BLaER1 treated with 17β-estradiol and CSF1 and Interleukin-3, amounts not matched to agents 10 nM and 100 nM (cell line): ENCODE measurements at regions not wholly inside any gene's neighbourhood (a gene's known extent, or its start where the extent isn't known, plus 50 kb on each side); places are given as distances from the start of the nearest gene placed in this dataset.

Experiments
- H3K27ac ChIP-seq, 11 experiments: shearing (Covaris generic); formaldehyde crosslinking; 2 replicates each; pipeline ENCODE4 v1.8.1; 2022
- H3K27me3 ChIP-seq, 11 experiments: shearing (Covaris generic); formaldehyde crosslinking; 2 replicates each; pipeline ENCODE4 v1.8.1; 2022
- H3K36me3 ChIP-seq, 11 experiments: shearing (Covaris generic); formaldehyde crosslinking; 2 replicates each; pipeline ENCODE4 v1.8.1; 2022
- H3K4me1 ChIP-seq, 10 experiments: shearing (Covaris generic); formaldehyde crosslinking; 2 replicates each; pipeline ENCODE4 v1.8.1; 2022
- H3K4me2 ChIP-seq, 11 experiments: shearing (Covaris generic); formaldehyde crosslinking; 2 replicates each; pipeline ENCODE4 v1.8.1; 2022
- H3K4me3 ChIP-seq, 10 experiments: shearing (Covaris generic); formaldehyde crosslinking; 2 replicates each; pipeline ENCODE4 v1.8.1; 2022
- H3K9ac ChIP-seq, 11 experiments: shearing (Covaris generic); formaldehyde crosslinking; 2 replicates each; pipeline ENCODE4 v1.8.1; 2022
- H3K9me3 ChIP-seq, 11 experiments: shearing (Covaris generic); formaldehyde crosslinking; replicated peaks in 1 of 11; 2 replicates each; pipeline ENCODE4 v1.8.1; 2022
- H4K20me1 ChIP-seq, 11 experiments: shearing (Covaris generic); formaldehyde crosslinking; 2 replicates each; pipeline ENCODE4 v1.8.1; 2022
- Cebpa-rat ChIP-seq, 11 experiments: shearing (Covaris generic); IDR thresholded peaks; 2 replicates each; pipeline ENCODE4 v1.8.1; 2022

DNA sequence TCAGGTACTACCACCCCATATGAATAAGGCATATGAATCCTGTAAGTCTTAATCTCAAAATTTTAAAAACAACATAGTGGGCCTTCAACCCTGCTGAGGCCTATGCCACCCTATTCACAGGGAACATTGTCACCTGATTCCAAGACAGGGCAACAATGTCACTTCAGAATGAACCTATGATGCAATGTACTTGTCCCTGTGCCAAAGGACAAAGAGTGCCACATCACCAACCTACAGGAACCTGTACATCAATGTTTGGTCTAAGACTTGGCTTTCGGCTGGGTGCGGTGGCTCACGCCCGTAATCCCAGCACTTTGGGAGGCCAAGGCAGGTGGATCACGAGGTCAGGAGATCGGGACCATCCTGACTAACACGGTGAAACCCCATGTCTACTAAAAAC is 318.5 kb upstream of the JARID2 start:
- no peak overlapping the region for H3K4me2 ChIP-seq
- no peak for TF ChIP-seq Cebpa-rat (IDR thresholded peaks at IDR 0.05)
- no peaks in the 10 kb centered on the region for H4K20me1 ChIP-seq
- no peaks in the 10 kb centered on the region for H3K27me3 ChIP-seq
- no peak overlapping the region for H3K9ac ChIP-seq
- no peaks in the 10 kb centered on the region for H3K36me3 ChIP-seq
- peaks cover 0 to 12% (median 0%) of the 10 kb centered on the region in 11 experiments; a peak in 3 of 22 replicates for H3K9me3 ChIP-seq
- H3K4me3 ChIP-seq: no peak overlapping the region
- peaks cover 16 to 47% (median 23%) of the 10 kb centered on the region in 10 experiments for H3K4me1 ChIP-seq
- no peak overlapping the region for H3K27ac ChIP-seq

DNA sequence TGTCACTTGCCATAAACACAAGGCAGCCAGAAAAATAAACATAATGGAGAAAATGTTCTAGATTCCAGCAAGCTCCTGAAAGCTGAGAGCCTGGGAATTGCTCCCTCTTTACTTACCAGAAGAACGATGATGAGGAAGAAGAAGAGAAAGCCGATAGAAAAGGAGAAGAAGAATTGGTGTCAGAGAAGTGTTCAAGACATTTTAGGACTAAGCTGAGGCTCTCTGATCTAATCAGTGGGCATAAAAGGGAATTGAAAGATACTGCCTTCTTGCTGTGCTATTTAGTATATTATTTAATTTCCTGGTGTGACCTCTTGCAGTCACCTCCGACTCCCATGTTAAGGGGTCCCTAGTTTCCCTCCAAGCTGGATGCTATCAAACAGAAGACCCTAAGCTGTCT is 316.6 kb upstream of the JARID2 start:
- no peak overlapping the region for H3K4me3 ChIP-seq
- TF ChIP-seq Cebpa-rat (IDR thresholded peaks at IDR 0.05): no peak
- peak overlapping the region in 2 of 11 experiments; percentile 0 to 4; a peak in 1 of 22 replicates for H3K27ac ChIP-seq

DNA sequence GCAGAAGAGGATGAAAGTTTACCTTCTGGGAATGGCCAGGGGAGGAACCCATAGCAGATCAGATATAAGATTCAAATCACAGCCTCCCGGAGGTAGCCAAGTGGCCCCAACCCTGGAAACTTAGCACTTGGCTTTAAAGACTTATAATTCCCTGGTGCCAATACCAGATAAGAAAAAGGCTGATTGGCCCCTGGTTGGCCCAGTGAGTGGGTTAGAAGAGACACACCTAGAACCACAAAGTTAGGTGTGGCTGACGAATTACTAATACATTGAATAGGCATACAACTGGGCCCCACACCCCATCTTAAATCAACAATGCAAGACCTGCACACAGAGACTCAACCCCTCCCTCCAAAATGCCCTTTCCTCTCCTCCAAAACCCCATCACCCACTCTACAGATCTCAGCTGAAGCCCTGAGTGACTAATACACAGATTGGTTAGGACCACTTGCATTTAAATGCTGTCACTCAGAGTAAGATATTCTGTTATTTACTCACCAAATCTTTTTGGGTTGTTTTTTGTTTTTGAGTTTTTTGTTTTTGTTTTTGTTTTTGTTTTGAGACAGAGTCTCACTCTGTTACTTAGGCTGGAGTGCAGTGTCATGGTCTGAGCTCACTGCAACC is 315.4 kb upstream of the JARID2 start:
- Histone ChIP-seq H3K4me1 (peaks cover 0 to 34% (median 0%) of the 10 kb centered on the region in 10 experiments; a peak in 7 of 20 replicates), H4K20me1 (no peaks in the 10 kb centered on the region), H3K4me2 (peak overlapping the region in 2 of 11 experiments; percentile 55 to 56; a peak in 2 of 22 replicates), H3K27me3 (no peaks in the 10 kb centered on the region), H3K27ac (no peak overlapping the region), H3K9me3 (peaks cover 0 to 12% (median 0%) of the 10 kb centered on the region in 11 experiments; a peak in 3 of 22 replicates), H3K36me3 (no peaks in the 10 kb centered on the region), H3K9ac (no peak overlapping the region), H3K4me3 (no peak overlapping the region)
- no peak for TF ChIP-seq Cebpa-rat (IDR thresholded peaks at IDR 0.05)

More for the DNA sequence above, 316.6 kb upstream of the JARID2 start:
- peaks cover 0 to 12% (median 0%) of the 10 kb centered on the region in 11 experiments; a peak in 3 of 22 replicates for H3K9me3 ChIP-seq
- no peak overlapping the region; a peak in 1 of 22 replicates for H3K9ac ChIP-seq
- H3K4me1 ChIP-seq: peaks cover 9 to 39% (median 10%) of the 10 kb centered on the region in 10 experiments
- H3K4me2 ChIP-seq: peak overlapping the region in 3 of 11 experiments; percentile 24 to 56 (median 55); a peak in 5 of 22 replicates
- no peaks in the 10 kb centered on the region for H3K36me3 ChIP-seq
- H3K27me3 ChIP-seq: no peaks in the 10 kb centered on the region
- no peaks in the 10 kb centered on the region for H4K20me1 ChIP-seq

DNA sequence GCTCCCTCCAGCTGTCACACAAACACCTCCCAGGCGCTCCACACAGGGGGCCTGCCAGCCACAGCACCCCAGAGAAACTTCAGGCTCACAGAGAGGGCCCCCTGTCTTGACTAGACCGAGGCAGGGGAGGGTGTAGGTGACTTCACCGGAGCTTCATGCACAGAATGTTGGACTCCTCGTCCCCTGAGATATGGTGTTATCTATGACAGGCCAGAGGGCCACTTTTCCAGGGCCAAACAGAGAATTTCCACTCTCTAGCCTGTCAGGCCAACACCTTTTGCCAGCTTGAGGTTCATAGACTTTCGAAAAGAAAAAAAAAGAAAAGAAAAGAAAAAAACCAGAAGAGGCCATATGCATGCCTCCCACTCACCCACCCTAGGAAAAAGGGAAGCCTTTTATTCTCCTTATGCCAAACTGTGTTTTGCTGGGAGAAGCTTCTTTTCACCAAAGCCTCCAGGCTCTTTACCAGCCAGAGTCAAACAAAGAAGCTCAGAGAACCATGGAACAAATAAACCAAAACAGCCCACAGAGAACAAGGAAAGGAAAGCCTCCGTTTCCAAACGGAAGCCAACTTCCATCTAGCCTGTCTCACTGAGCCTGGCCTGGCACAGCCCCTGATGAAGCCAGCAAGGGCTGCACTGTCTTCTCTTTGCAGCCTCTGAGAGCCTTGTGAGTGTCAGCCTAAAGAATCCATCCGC is 313.2 kb upstream of the JARID2 start:
- no peak overlapping the region for H3K4me3 ChIP-seq
- H3K9me3 ChIP-seq: peaks cover 0 to 12% (median 0%) of the 10 kb centered on the region in 11 experiments; a peak in 3 of 22 replicates
- H3K9ac ChIP-seq: 0 out of 22 replicates have a peak overlapping the region, but pooled peaks of 1 of the 11 experiments have one; percentile 1
- no peaks in the 10 kb centered on the region for H3K27me3 ChIP-seq
- H3K27ac ChIP-seq: 0 out of 22 replicates have a peak overlapping the region, but pooled peaks of 1 of the 11 experiments have one; percentile 23
- peaks cover 0 to 46% (median 0%) of the 10 kb centered on the region in 10 experiments; a peak in 7 of 20 replicates for H3K4me1 ChIP-seq
- H3K36me3 ChIP-seq: no peaks in the 10 kb centered on the region
- peak overlapping the region in 2 of 11 experiments; percentile 51 to 55; a peak in 4 of 22 replicates for H3K4me2 ChIP-seq
- H4K20me1 ChIP-seq: no peaks in the 10 kb centered on the region
- no peak for TF ChIP-seq Cebpa-rat (IDR thresholded peaks at IDR 0.05)

DNA sequence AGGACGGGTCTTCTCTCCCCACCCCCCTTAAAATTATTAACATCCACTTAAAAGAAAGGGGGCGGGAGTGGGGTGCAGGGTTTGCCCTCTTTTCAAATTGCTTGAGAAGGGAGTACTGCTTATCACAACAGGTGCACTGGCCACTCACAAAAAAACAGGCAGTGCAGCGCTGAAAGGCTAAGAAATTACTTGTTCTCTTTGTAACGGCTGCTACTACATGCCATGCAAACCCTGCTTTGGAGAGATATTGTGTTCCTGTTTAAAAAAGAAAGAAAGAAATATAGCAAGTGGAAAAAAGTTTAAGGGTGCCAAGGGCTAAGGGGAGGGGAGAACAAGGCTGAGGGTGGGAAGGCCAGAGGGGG is 312.7 kb upstream of the JARID2 start:
- Histone ChIP-seq H3K36me3 (no peaks in the 10 kb centered on the region), H3K4me2 (peak overlapping the region in 2 of 11 experiments; percentile 51 to 55; a peak in 4 of 22 replicates), H3K27ac (no peak overlapping the region), H3K9ac (0 out of 22 replicates have a peak overlapping the region, but pooled peaks of 1 of the 11 experiments have one; percentile 1), H3K4me1 (peaks cover 0 to 47% (median 0%) of the 10 kb centered on the region in 10 experiments; a peak in 7 of 20 replicates), H3K9me3 (peaks cover 0 to 12% (median 0%) of the 10 kb centered on the region in 11 experiments; a peak in 3 of 22 replicates), H3K4me3 (no peak overlapping the region), H4K20me1 (no peaks in the 10 kb centered on the region), H3K27me3 (no peaks in the 10 kb centered on the region)
- TF ChIP-seq Cebpa-rat (IDR thresholded peaks at IDR 0.05): no peak

DNA sequence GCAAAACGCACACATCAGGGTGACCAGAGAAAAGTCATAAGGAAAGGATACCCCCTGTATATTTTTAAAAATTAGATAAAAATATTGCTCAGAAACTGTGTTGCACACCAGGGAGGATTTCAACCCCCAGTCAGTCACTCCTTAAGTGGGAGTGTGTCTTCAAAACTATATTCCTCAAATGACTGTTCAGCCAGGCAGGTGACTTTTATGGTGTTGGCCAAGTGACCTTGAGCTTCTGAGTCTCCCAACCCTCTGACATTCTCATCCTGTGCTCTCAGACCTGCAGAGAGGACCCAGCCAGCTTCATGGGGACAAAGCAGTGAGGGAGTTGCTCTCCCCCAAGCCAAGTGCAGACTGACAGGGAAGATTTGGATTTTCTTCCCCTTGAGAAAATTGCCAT is 311.9 kb upstream of the JARID2 start:
- no peak for TF ChIP-seq Cebpa-rat (IDR thresholded peaks at IDR 0.05)
- Histone ChIP-seq H3K27ac (no peak overlapping the region), H3K9ac (no peak overlapping the region), H3K4me2 (no peak overlapping the region), H3K36me3 (no peaks in the 10 kb centered on the region), H3K27me3 (no peaks in the 10 kb centered on the region), H3K4me1 (peaks cover 0 to 41% (median 0%) of the 10 kb centered on the region in 10 experiments; a peak in 7 of 20 replicates), H3K4me3 (no peak overlapping the region), H4K20me1 (no peaks in the 10 kb centered on the region), H3K9me3 (peaks cover 0 to 12% (median 0%) of the 10 kb centered on the region in 11 experiments; a peak in 3 of 22 replicates)

DNA sequence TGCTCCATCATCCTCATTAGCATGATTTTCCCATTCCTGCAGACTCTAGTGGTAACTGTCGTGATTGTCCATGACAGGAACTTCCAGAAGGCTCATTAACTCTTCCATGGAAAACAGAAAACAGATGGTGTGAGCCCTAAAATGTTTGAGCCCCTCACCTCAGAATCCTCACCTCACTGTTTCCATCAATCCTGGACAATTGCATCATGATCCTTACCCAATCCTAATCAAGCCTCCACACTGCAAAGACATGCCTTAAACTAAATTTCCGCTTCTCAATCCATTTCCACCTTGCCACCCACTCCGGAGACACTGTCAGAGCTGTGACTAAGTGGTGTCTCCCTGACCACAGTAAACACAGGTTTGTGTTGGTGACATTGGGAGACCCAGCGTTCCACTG is 311.0 kb upstream of the JARID2 start:
- no peaks in the 10 kb centered on the region for H3K27me3 ChIP-seq
- H3K9me3 ChIP-seq: peaks cover 0 to 9% (median 0%) of the 10 kb centered on the region in 11 experiments; a peak in 3 of 22 replicates
- peaks cover 0 to 33% (median 0%) of the 10 kb centered on the region in 10 experiments; a peak in 7 of 20 replicates for H3K4me1 ChIP-seq
- TF ChIP-seq Cebpa-rat (IDR thresholded peaks at IDR 0.05): no peak
- no peak overlapping the region for H3K4me3 ChIP-seq
- H3K36me3 ChIP-seq: no peaks in the 10 kb centered on the region
- no peak overlapping the region for H3K27ac ChIP-seq
- no peak overlapping the region for H3K9ac ChIP-seq
- no peaks in the 10 kb centered on the region for H4K20me1 ChIP-seq
- no peak overlapping the region for H3K4me2 ChIP-seq

DNA sequence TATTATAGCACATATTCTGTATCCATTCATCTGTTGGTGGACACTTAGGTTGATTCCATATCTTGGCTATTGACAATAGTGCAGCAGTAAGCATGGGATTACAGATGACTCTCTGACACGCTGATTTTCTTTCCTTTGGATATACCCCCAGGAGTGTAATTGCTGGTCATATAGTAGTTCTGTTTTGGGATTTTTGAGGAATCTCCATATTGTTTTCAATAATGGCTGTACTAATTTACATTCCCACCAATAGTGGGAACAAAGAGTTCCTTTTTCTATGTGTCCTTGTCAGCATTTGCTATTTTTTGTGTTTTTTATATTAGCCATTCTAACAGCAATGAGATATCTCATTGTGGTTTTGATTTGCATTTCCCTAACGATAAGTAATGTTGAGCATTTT is 309.0 kb upstream of the JARID2 start:
- Histone ChIP-seq H3K36me3 (no peaks in the 10 kb centered on the region), H3K4me1 (peaks cover 0 to 26% (median 0%) of the 10 kb centered on the region in 10 experiments; a peak in 7 of 20 replicates), H3K4me2 (peak overlapping the region in 2 of 11 experiments; percentile 42 to 47; a peak in 3 of 22 replicates), H3K27me3 (no peaks in the 10 kb centered on the region), H3K27ac (no peak overlapping the region), H4K20me1 (no peaks in the 10 kb centered on the region), H3K4me3 (no peak overlapping the region), H3K9ac (no peak overlapping the region), H3K9me3 (no peaks in the 10 kb centered on the region)
- TF ChIP-seq Cebpa-rat (IDR thresholded peaks at IDR 0.05): no peak

DNA sequence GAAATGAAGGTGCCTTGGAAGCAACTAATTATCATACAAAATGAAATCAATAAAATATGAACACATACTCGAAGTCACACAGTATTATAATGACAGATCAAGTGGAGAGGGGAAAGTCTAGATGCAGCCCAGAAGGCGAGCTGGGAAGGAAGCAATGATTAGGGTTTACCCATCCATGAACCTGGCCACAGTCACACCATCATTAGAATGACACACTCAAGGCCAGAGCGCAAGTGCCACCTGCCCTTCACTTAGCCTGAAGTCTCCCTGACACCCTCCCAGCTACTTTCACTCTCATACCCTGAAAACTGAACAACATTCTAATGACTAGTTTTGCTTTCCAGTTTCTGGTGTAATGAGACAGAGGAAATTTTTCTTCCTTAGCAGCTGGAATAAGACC is 302.8 kb upstream of the JARID2 start:
- H3K4me2 ChIP-seq: no peak overlapping the region
- no peaks in the 10 kb centered on the region for H3K27me3 ChIP-seq
- no peak overlapping the region for H3K4me3 ChIP-seq
- H3K36me3 ChIP-seq: no peaks in the 10 kb centered on the region
- no peak for TF ChIP-seq Cebpa-rat (IDR thresholded peaks at IDR 0.05)
- H3K9me3 ChIP-seq: 0 out of 22 replicates have a peak, but pooled peaks cover 0 to 7% (median 0%) of the 10 kb centered on the region in 11 experiments
- no peak overlapping the region for H3K27ac ChIP-seq
- H4K20me1 ChIP-seq: no peaks in the 10 kb centered on the region
- peaks cover 0 to 38% (median 15%) of the 10 kb centered on the region in 10 experiments; a peak in 14 of 20 replicates for H3K4me1 ChIP-seq
- no peak overlapping the region for H3K9ac ChIP-seq
